ENCODE measurements at regions not wholly inside any gene's neighbourhood (a gene's known extent, or its start where the extent isn't known, plus 50 kb on each side); places are given as distances from the start of the nearest gene placed in this dataset.

GRCh38 chr12:68387338-68387737, 55.2 kb upstream of the MDM1 start:
- intact Hi-C loops (cut with DNase I): no loop called here
- WGBS, 2 donors: 88 to 90% methylated on average over 1 of the region's 1 CpG
- no peak for TF ChIP-seq POLR2A (IDR thresholded peaks at IDR 0.05)
- TF ChIP-seq, protein P1, sequence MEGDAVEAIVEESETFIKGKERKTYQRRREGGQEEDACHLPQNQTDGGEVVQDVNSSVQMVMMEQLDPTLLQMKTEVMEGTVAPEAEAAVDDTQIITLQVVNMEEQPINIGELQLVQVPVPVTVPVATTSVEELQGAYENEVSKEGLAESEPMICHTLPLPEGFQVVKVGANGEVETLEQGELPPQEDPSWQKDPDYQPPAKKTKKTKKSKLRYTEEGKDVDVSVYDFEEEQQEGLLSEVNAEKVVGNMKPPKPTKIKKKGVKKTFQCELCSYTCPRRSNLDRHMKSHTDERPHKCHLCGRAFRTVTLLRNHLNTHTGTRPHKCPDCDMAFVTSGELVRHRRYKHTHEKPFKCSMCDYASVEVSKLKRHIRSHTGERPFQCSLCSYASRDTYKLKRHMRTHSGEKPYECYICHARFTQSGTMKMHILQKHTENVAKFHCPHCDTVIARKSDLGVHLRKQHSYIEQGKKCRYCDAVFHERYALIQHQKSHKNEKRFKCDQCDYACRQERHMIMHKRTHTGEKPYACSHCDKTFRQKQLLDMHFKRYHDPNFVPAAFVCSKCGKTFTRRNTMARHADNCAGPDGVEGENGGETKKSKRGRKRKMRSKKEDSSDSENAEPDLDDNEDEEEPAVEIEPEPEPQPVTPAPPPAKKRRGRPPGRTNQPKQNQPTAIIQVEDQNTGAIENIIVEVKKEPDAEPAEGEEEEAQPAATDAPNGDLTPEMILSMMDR (IDR thresholded peaks at IDR 0.05): no peak
- Histone ChIP-seq H3K9me3 (peaks cover 0 to 5% (median 0%) of the 10 kb centered on the region in 3 donors), H3K27me3 (no peaks in the 10 kb centered on the region), H3K27ac (no peak overlapping the region), H3K4me3 (no peak overlapping the region), H3K36me3 (replicated peaks in 1 of 2; ENCODE audit: insufficient read depth in 1 of 2, low read depth in 2 of 2) (no peaks in the 10 kb centered on the region), H3K4me1 (no peaks in the 10 kb centered on the region)
- DNase-seq (no peak), ATAC-seq (no peak)

DNA sequence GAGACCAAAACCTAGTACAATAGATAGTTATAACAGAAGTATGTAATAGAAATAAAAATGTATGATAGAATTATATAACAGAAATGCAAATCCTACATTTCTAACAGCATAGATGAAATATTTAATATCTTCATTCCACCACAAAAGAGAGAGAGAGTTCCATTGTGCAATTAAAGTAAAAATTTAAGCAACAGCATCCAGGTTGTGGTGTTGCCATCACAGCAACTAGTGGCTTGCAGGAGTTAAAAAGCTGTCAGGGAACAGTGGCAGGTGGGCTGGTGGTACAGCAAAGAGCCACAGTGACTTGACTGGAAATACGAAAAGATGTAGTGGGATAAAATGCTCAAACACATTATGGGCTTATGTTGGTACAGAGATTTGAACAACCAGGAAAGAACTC, 57.1 kb upstream of the MDM1 start:
- ATAC-seq: no peak

DNA sequence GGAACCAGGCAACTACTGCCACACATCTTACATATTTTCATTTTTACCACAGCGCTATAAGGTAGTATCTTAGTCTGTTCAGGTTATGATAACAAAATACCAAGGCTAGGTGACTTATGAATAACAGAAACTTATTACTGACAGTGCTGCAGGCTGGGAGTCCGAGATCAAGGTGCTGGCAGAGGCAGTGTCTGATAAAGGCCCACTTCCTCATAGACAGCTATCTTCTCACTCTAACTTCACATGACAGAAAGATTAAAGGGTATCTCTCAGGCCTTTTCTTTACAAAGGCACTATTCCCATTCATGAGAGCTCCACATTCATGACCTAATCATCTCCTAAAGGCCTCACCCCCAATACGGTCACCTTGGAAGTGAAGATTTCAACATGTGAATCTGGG, 59.8 kb upstream of the MDM1 start:
- TF ChIP-seq POLR2A (IDR thresholded peaks at IDR 0.05): no peak
- TF ChIP-seq, protein P1 (IDR thresholded peaks at IDR 0.05): no peak
- WGBS, 2 donors: 82 to 88% methylated on average over 3 of the region's 3 CpGs

More for the DNA sequence above, 57.1 kb upstream of the MDM1 start:
- Histone ChIP-seq H3K4me3 (no peak overlapping the region), H3K4me1 (no peaks in the 10 kb centered on the region), H3K9me3 (peaks cover 0 to 5% (median 0%) of the 10 kb centered on the region in 3 donors), H3K27me3 (no peaks in the 10 kb centered on the region), H3K36me3 (replicated peaks in 1 of 2; ENCODE audit: insufficient read depth in 1 of 2, low read depth in 2 of 2) (no peaks in the 10 kb centered on the region), H3K27ac (no peak overlapping the region)
- TF ChIP-seq, protein P1 (IDR thresholded peaks at IDR 0.05): no peak
- no peak for TF ChIP-seq POLR2A (IDR thresholded peaks at IDR 0.05)
- no peak for DNase-seq
- whole genome bisulfite sequencing, 2 donors: 78 to 85% methylated on average over 1 of the region's 1 CpG
- intact Hi-C loops (cut with DNase I): no loop called here

DNA sequence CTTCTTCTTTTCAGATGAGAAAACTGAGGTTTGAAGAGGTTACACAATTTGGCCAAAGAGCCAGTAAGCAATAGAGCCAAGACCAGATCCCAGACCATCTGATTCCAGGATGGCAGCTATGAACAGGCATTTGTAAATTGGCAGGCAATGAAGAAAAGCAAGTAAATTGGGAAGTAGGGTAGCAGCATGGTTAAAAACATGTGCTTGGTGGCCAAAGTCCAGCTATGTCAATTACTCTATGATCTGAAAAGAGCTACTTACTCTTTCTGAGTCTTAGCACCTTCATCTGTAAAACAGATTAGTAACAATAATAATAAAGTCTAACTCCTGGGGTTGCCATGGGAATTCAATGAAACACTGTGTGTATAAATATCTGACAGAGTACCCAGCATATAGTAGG, 60.2 kb upstream of the MDM1 start:
- Histone ChIP-seq H3K9me3 (peaks cover 0 to 5% (median 0%) of the 10 kb centered on the region in 3 donors), H3K4me1 (no peaks in the 10 kb centered on the region), H3K36me3 (replicated peaks in 1 of 2; ENCODE audit: insufficient read depth in 1 of 2, low read depth in 2 of 2) (no peaks in the 10 kb centered on the region), H3K27ac (no peak overlapping the region), H3K27me3 (no peaks in the 10 kb centered on the region), H3K4me3 (no peak overlapping the region)
- no peak for DNase-seq
- intact Hi-C loops (cut with DNase I): no loop called here
- TF ChIP-seq, protein P1 (IDR thresholded peaks at IDR 0.05): no peak
- no peak for TF ChIP-seq POLR2A (IDR thresholded peaks at IDR 0.05)
- no peak for ATAC-seq

More for the DNA sequence above, 59.8 kb upstream of the MDM1 start:
- ATAC-seq: no peak
- no peaks in the 10 kb centered on the region for H3K27me3 ChIP-seq
- no peaks in the 10 kb centered on the region for H3K36me3 ChIP-seq (replicated peaks in 1 of 2; ENCODE audit: insufficient read depth in 1 of 2, low read depth in 2 of 2)
- no peaks in the 10 kb centered on the region for H3K4me1 ChIP-seq
- no peak overlapping the region for H3K4me3 ChIP-seq
- no peak for DNase-seq
- no peak overlapping the region for H3K27ac ChIP-seq
- intact Hi-C loops (cut with DNase I): no loop called here
- H3K9me3 ChIP-seq: peaks cover 0 to 5% (median 0%) of the 10 kb centered on the region in 3 donors

GRCh38 chr12:68393417-68393816, 61.3 kb upstream of the MDM1 start:
- intact Hi-C loops (cut with DNase I): no loop called here
- peaks cover 0 to 5% (median 0%) of the 10 kb centered on the region in 3 donors for H3K9me3 ChIP-seq
- TF ChIP-seq, protein P1 (IDR thresholded peaks at IDR 0.05): no peak
- TF ChIP-seq POLR2A (IDR thresholded peaks at IDR 0.05): no peak
- WGBS, 2 donors: 50 to 65% methylated on average over 4 of the region's 4 CpGs
- H3K4me3 ChIP-seq: no peak overlapping the region
- DNase-seq (no peak), ATAC-seq (no peak)
- no peaks in the 10 kb centered on the region for H3K27me3 ChIP-seq
- H3K27ac ChIP-seq: no peak overlapping the region
- no peaks in the 10 kb centered on the region for H3K36me3 ChIP-seq (replicated peaks in 1 of 2; ENCODE audit: insufficient read depth in 1 of 2, low read depth in 2 of 2)
- no peaks in the 10 kb centered on the region for H3K4me1 ChIP-seq

Data from body of pancreas (tissue), 4 donors.